GM12878 (cell line): ENCODE measurements at regions not wholly inside any gene's neighbourhood (a gene's known extent, or its start where the extent isn't known, plus 50 kb on each side); places are given as distances from the start of the nearest gene placed in this dataset.

Experiments used
- BHLHE40 ChIP-seq, 2 experiments: fragments of 450-650 bp in 1 of 2; IDR thresholded peaks; 2 replicates each; pipeline ENCODE4 v1.6.1; 2011 to 2017; ENCODE audit warnings: low read depth in 2 of 2, borderline replicate concordance in 1 of 2, improper control_type of control experiment in 1 of 2, low read length in 1 of 2, mild to moderate bottlenecking in 1 of 2
- CBFB ChIP-seq: IDR thresholded peaks from 2 replicates; pipeline ENCODE4 v1.6.1; 2016; ENCODE audit warnings: antibody characterized with exemption, low read depth
- CEBPB ChIP-seq, 2 experiments: fragments of 150-350 bp in 1 of 2; IDR thresholded peaks; 2 replicates each; pipeline ENCODE4 v1.6.1; 2012 to 2014; ENCODE audit warnings: low read depth in 2 of 2, low read length in 2 of 2, borderline replicate concordance in 1 of 2, inconsistent platforms in 1 of 2
- CHD1 ChIP-seq: IDR thresholded peaks from 2 replicates; pipeline ENCODE4 v1.6.1; 2012; ENCODE audit warnings: low read depth, low read length, improper control_type of control experiment
- JUNB ChIP-seq: IDR thresholded peaks from 2 replicates; pipeline ENCODE4 v1.6.1; 2016; ENCODE audit warnings: antibody characterized with exemption, mild to moderate bottlenecking
- MXI1 ChIP-seq: fragments of 150-350 bp; IDR thresholded peaks from 2 replicates; pipeline ENCODE4 v1.6.1; 2011; ENCODE audit warnings: low read depth, mild to moderate bottlenecking, inconsistent platforms, low read length, improper control_type of control experiment
- POLR2A ChIP-seq: IDR thresholded peaks from 2 replicates; pipeline ENCODE4 v1.6.1; 2011; ENCODE audit warnings: low read depth, mild to moderate bottlenecking, low read length
- POLR2AphosphoS5 ChIP-seq: IDR thresholded peaks from 2 replicates; pipeline ENCODE4 v1.6.1; 2011; ENCODE audit warnings: mild to moderate bottlenecking, low read length, inconsistent platforms
- STAT3 ChIP-seq: IDR thresholded peaks from 2 replicates; pipeline ENCODE4 v1.6.1; 2011; ENCODE audit warnings: low read depth, low read length, improper control_type of control experiment
- YBX1 ChIP-seq: fragments of 450-650 bp; IDR thresholded peaks from 2 replicates; pipeline ENCODE4 v1.6.1; 2016; ENCODE audit warnings: antibody characterized with exemption
- YY1 ChIP-seq: IDR thresholded peaks from 2 replicates; pipeline ENCODE4 v1.6.1; 2011; ENCODE audit warnings: low read depth, mild to moderate bottlenecking, low read length
- TF ChIP-seq, protein P1 (sequence below), 3 experiments: IDR thresholded peaks in 2 of 3; conservative IDR thresholded peaks in 1 of 3; 2 replicates each; pipeline ENCODE4 v1.5.1; 2011; ENCODE audit warnings: low read depth in 3 of 3, low read length in 3 of 3, mild to moderate bottlenecking in 3 of 3, control low read depth in 2 of 3, moderate library complexity in 2 of 3, inconsistent platforms in 1 of 3, mixed read lengths in 1 of 3; ENCODE audit not compliant: control insufficient read depth in 2 of 3, insufficient read depth in 1 of 3; ENCODE audit errors: extremely low read depth in 1 of 3
- TF ChIP-seq, protein P2 (sequence below): fragments of 450-650 bp; conservative IDR thresholded peaks from 2 replicates; pipeline ENCODE4 v1.6.1; 2017; ENCODE audit warnings: mild to moderate bottlenecking, moderate library complexity

DNA sequence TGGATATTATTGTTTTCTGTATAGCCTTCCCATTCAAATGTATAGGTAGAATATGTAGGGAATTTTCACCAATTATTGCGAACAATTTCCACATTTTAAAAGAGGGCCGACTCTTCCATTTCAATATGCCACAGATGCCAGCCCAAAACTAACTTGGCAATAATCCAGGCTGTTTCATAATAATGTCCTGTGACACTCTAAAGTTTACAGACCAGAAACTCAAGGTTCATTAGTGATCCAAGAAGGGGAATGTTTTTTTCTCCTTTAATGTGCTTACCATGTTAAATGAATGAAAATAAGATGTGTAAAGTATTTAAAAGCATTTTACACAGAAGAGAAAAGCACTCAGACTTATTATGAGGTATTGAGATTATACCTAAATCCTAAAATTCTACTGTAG is 63.0 kb upstream of the FAM3C start:
- TF ChIP-seq POLR2AphosphoS5 (no peak), CHD1 (no peak), CEBPB (IDR thresholded peaks at IDR 0.05; ENCODE audit: borderline replicate concordance in 1 of 2, low read depth in 2 of 2, low read length in 2 of 2) (no peak), JUNB (no peak), YY1 (no peak), CBFB (no peak), YBX1 (no peak), MXI1 (no peak), BHLHE40 (IDR thresholded peaks at IDR 0.05; ENCODE audit: borderline replicate concordance in 1 of 2, low read depth in 2 of 2, low read length in 1 of 2) (no peak), POLR2A (no peak), STAT3 (no peak)
- TF ChIP-seq, protein P1, sequence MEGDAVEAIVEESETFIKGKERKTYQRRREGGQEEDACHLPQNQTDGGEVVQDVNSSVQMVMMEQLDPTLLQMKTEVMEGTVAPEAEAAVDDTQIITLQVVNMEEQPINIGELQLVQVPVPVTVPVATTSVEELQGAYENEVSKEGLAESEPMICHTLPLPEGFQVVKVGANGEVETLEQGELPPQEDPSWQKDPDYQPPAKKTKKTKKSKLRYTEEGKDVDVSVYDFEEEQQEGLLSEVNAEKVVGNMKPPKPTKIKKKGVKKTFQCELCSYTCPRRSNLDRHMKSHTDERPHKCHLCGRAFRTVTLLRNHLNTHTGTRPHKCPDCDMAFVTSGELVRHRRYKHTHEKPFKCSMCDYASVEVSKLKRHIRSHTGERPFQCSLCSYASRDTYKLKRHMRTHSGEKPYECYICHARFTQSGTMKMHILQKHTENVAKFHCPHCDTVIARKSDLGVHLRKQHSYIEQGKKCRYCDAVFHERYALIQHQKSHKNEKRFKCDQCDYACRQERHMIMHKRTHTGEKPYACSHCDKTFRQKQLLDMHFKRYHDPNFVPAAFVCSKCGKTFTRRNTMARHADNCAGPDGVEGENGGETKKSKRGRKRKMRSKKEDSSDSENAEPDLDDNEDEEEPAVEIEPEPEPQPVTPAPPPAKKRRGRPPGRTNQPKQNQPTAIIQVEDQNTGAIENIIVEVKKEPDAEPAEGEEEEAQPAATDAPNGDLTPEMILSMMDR (IDR thresholded peaks at IDR 0.05 in 2 of 3, conservative IDR thresholded peaks at IDR 0.05 in 1 of 3; ENCODE audit: control insufficient read depth in 2 of 3, extremely low read depth in 1 of 3, insufficient read depth in 1 of 3, low read depth in 3 of 3, low read length in 3 of 3) = no peak
- TF ChIP-seq, protein P2, sequence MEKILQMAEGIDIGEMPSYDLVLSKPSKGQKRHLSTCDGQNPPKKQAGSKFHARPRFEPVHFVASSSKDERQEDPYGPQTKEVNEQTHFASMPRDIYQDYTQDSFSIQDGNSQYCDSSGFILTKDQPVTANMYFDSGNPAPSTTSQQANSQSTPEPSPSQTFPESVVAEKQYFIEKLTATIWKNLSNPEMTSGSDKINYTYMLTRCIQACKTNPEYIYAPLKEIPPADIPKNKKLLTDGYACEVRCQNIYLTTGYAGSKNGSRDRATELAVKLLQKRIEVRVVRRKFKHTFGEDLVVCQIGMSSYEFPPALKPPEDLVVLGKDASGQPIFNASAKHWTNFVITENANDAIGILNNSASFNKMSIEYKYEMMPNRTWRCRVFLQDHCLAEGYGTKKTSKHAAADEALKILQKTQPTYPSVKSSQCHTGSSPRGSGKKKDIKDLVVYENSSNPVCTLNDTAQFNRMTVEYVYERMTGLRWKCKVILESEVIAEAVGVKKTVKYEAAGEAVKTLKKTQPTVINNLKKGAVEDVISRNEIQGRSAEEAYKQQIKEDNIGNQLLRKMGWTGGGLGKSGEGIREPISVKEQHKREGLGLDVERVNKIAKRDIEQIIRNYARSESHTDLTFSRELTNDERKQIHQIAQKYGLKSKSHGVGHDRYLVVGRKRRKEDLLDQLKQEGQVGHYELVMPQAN = no peak
